ENCODE measurements at regions not wholly inside any gene's neighbourhood (a gene's known extent, or its start where the extent isn't known, plus 50 kb on each side); places are given as distances from the start of the nearest gene placed in this dataset.

DNA sequence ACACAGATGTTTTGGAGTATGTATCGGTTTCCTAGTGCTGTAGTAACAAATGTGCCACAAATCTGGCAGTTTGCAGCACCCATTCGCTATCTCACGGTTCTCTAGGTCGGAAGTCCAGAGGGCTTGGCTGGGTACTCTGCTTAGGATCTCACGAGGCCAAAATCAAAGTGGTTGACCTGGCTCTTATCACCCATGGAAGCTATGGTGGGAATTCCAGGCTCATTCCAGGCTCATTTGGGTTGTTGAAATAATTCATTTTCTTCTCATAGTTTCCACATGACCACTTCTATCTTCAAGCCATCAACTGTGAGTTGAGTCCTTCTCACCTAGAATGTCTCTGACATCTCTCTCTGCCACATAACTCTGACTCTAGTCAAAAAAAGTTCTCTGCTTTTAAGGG lies 431.0 kb upstream of the TMPO start:
- H3K4ac ChIP-seq (ENCODE audit: low read depth, low read length): no peak overlapping the region
- H2BK15ac ChIP-seq (ENCODE audit: low read depth, low read length): no peak overlapping the region
- H3K4me1 Mint-ChIP-seq: peaks cover 0 to 4% of the 10 kb centered on the region in 2 experiments; a peak in 1 of 4 replicates
- H2BK12ac ChIP-seq (ENCODE audit: insufficient read length, low read depth, low read length): no peak overlapping the region
- no peaks in the 10 kb centered on the region for H3K27me3 Mint-ChIP-seq (ENCODE audit: low read depth)
- no peak overlapping the region for H3K27ac ChIP-seq (ENCODE audit: insufficient read length, low read depth, low read length)
- no peak overlapping the region for H4K5ac ChIP-seq (ENCODE audit: insufficient read length, low read depth, low read length)
- TF ChIP-seq, protein P1, sequence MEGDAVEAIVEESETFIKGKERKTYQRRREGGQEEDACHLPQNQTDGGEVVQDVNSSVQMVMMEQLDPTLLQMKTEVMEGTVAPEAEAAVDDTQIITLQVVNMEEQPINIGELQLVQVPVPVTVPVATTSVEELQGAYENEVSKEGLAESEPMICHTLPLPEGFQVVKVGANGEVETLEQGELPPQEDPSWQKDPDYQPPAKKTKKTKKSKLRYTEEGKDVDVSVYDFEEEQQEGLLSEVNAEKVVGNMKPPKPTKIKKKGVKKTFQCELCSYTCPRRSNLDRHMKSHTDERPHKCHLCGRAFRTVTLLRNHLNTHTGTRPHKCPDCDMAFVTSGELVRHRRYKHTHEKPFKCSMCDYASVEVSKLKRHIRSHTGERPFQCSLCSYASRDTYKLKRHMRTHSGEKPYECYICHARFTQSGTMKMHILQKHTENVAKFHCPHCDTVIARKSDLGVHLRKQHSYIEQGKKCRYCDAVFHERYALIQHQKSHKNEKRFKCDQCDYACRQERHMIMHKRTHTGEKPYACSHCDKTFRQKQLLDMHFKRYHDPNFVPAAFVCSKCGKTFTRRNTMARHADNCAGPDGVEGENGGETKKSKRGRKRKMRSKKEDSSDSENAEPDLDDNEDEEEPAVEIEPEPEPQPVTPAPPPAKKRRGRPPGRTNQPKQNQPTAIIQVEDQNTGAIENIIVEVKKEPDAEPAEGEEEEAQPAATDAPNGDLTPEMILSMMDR (conservative IDR thresholded peaks at IDR 0.05): no peak
- no peak overlapping the region for H3T11ph ChIP-seq (ENCODE audit: low read length)
- H3K18ac ChIP-seq (ENCODE audit: insufficient read length, low read depth, low read length): no peak overlapping the region
- no peaks in the 10 kb centered on the region for H3K79me1 ChIP-seq (ENCODE audit: insufficient read depth, low read depth, low read length, poor library complexity, severe bottlenecking)
- H3K27ac Mint-ChIP-seq: no peak overlapping the region
- H2BK20ac ChIP-seq (ENCODE audit: low read depth, low read length, poor library complexity, severe bottlenecking): no peak overlapping the region
- no peaks in the 10 kb centered on the region; a peak in 1 of 7 replicates for H3K36me3 Mint-ChIP-seq (ENCODE audit: insufficient read depth in 1 of 3, low read depth in 3 of 3)
- H3K23me2 ChIP-seq (ENCODE audit: insufficient read length, low read depth, low read length, poor library complexity, severe bottlenecking): no peaks in the 10 kb centered on the region
- H3K23ac ChIP-seq (ENCODE audit: insufficient read length, low read depth, low read length): no peak overlapping the region
- no peak overlapping the region for H2AFZ ChIP-seq (ENCODE audit: low read length)
- no peak overlapping the region for H4K91ac ChIP-seq (ENCODE audit: insufficient read length, low read depth, low read length)
- H3K56ac ChIP-seq (ENCODE audit: insufficient read length, low read depth, low read length): no peak overlapping the region
- H3K9me3 ChIP-seq (ENCODE audit: control insufficient read depth, low read depth, low read length): no peaks in the 10 kb centered on the region
- H3K79me2 ChIP-seq (ENCODE audit: insufficient read depth, low read length): no peaks in the 10 kb centered on the region
- WGBS (ENCODE audit: extremely low coverage, insufficient read length, low lambda C conversion rate): no CpG with 5 or more reads among the region's 5 CpGs
- H2BK5ac ChIP-seq (ENCODE audit: insufficient read length, low read length): no peak overlapping the region
- H3K9ac ChIP-seq (ENCODE audit: extremely low read depth, insufficient read length, low read length): no peak overlapping the region
- no peak overlapping the region for H2BK120ac ChIP-seq (ENCODE audit: low read depth, low read length, poor library complexity, severe bottlenecking)
- DNase-seq: no peak
- H3K27me3 ChIP-seq (ENCODE audit: insufficient read depth, low read length): no peaks in the 10 kb centered on the region
- H4K8ac ChIP-seq (replicated peaks; ENCODE audit: insufficient read length, low read depth, low read length): no peak overlapping the region
- no peak overlapping the region for H3K14ac ChIP-seq (ENCODE audit: insufficient read depth, low read length)
- H3K4me2 ChIP-seq (ENCODE audit: insufficient read depth, insufficient read length, low read length): no peak overlapping the region
- H3K4me3 Mint-ChIP-seq: no peak overlapping the region
- no peak overlapping the region for H2AK5ac ChIP-seq (ENCODE audit: insufficient read length, low read length)
- no peaks in the 10 kb centered on the region; a peak in 1 of 5 replicates for H3K9me3 Mint-ChIP-seq
- no peaks in the 10 kb centered on the region for H4K20me1 ChIP-seq (ENCODE audit: control insufficient read depth, insufficient read depth, insufficient read length)
- H3K4me1 ChIP-seq (ENCODE audit: insufficient read depth, low read length): no peaks in the 10 kb centered on the region

Data from H9 (cell line).